K562 (cell line): ENCODE measurements at regions not wholly inside any gene's neighbourhood (a gene's known extent, or its start where the extent isn't known, plus 50 kb on each side); places are given as distances from the start of the nearest gene placed in this dataset.

Experiments
- ELF1 ChIP-seq: fragments of 200-800 bp; sonication (Bioruptor generic); IDR thresholded peaks from 2 replicates; pipeline ENCODE4 v1.6.1; 2016; ENCODE audit warnings: missing genetic modification characterization, missing compliant biosample characterization
- HDGF ChIP-seq: fragments of 450-650 bp; IDR thresholded peaks from 2 replicates; pipeline ENCODE4 v1.6.1; 2016
- TBL1XR1 ChIP-seq, 2 experiments: IDR thresholded peaks; 2 replicates each; pipeline ENCODE4 v1.6.1; 2012; ENCODE audit warnings: improper control_type of control experiment in 2 of 2, low read length in 2 of 2, mild to moderate bottlenecking in 1 of 2
- ZFP30 ChIP-seq: fragments of 250-450 bp; sonication (Bioruptor Pico); IDR thresholded peaks from 2 replicates; pipeline ENCODE4 v1.8.0; 2022; ENCODE audit warnings: moderate library complexity, mild to moderate bottlenecking, inconsistent platforms, borderline replicate concordance
- TF ChIP-seq, protein P1 (sequence below): fragments of 200-600 bp; sonication (generic); IDR thresholded peaks from one replicate; pipeline ENCODE4 v1.6.1; 2012; ENCODE audit warnings: mild to moderate bottlenecking, low read depth, low read length, inconsistent platforms
- TF ChIP-seq, protein P2 (sequence below): fragments of 200-800 bp; sonication (Bioruptor generic); IDR thresholded peaks from 2 replicates; pipeline ENCODE4 v1.6.1; 2017; ENCODE audit warnings: missing genetic modification characterization, missing compliant biosample characterization
- TF ChIP-seq, protein P3 (sequence below): fragments of 250-450 bp; sonication (Bioruptor Pico); IDR thresholded peaks from 2 replicates; pipeline ENCODE4 v1.8.0; 2021; ENCODE audit warnings: mild to moderate bottlenecking, moderate library complexity
- TF ChIP-seq, protein P4 (sequence below): sonication (generic); formaldehyde crosslinking; IDR thresholded peaks from 2 replicates; pipeline ENCODE4 v1.8.1; 2023; ENCODE audit warnings: missing genetic modification reagents, mild to moderate bottlenecking, borderline replicate concordance

DNA sequence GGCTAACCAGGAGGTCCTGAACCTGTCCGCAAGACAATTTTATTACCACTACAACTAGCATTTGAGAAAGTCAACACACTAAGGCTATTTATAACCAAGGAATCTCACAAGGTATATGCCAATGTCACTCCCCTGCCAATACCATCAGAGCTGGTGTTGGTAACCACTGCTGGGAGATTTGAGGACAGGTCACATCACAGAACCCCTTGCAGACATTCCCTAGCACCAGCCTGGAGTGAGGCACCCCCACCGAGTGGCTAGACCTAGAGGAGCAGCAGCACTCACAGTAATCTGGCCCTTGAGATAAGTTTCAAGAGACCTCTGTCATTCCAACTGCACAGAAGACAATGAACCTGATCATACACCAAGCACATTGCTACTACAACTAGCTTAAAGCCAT is 483.2 kb downstream of the MMUT start (continued):
- TF ChIP-seq, protein P1, sequence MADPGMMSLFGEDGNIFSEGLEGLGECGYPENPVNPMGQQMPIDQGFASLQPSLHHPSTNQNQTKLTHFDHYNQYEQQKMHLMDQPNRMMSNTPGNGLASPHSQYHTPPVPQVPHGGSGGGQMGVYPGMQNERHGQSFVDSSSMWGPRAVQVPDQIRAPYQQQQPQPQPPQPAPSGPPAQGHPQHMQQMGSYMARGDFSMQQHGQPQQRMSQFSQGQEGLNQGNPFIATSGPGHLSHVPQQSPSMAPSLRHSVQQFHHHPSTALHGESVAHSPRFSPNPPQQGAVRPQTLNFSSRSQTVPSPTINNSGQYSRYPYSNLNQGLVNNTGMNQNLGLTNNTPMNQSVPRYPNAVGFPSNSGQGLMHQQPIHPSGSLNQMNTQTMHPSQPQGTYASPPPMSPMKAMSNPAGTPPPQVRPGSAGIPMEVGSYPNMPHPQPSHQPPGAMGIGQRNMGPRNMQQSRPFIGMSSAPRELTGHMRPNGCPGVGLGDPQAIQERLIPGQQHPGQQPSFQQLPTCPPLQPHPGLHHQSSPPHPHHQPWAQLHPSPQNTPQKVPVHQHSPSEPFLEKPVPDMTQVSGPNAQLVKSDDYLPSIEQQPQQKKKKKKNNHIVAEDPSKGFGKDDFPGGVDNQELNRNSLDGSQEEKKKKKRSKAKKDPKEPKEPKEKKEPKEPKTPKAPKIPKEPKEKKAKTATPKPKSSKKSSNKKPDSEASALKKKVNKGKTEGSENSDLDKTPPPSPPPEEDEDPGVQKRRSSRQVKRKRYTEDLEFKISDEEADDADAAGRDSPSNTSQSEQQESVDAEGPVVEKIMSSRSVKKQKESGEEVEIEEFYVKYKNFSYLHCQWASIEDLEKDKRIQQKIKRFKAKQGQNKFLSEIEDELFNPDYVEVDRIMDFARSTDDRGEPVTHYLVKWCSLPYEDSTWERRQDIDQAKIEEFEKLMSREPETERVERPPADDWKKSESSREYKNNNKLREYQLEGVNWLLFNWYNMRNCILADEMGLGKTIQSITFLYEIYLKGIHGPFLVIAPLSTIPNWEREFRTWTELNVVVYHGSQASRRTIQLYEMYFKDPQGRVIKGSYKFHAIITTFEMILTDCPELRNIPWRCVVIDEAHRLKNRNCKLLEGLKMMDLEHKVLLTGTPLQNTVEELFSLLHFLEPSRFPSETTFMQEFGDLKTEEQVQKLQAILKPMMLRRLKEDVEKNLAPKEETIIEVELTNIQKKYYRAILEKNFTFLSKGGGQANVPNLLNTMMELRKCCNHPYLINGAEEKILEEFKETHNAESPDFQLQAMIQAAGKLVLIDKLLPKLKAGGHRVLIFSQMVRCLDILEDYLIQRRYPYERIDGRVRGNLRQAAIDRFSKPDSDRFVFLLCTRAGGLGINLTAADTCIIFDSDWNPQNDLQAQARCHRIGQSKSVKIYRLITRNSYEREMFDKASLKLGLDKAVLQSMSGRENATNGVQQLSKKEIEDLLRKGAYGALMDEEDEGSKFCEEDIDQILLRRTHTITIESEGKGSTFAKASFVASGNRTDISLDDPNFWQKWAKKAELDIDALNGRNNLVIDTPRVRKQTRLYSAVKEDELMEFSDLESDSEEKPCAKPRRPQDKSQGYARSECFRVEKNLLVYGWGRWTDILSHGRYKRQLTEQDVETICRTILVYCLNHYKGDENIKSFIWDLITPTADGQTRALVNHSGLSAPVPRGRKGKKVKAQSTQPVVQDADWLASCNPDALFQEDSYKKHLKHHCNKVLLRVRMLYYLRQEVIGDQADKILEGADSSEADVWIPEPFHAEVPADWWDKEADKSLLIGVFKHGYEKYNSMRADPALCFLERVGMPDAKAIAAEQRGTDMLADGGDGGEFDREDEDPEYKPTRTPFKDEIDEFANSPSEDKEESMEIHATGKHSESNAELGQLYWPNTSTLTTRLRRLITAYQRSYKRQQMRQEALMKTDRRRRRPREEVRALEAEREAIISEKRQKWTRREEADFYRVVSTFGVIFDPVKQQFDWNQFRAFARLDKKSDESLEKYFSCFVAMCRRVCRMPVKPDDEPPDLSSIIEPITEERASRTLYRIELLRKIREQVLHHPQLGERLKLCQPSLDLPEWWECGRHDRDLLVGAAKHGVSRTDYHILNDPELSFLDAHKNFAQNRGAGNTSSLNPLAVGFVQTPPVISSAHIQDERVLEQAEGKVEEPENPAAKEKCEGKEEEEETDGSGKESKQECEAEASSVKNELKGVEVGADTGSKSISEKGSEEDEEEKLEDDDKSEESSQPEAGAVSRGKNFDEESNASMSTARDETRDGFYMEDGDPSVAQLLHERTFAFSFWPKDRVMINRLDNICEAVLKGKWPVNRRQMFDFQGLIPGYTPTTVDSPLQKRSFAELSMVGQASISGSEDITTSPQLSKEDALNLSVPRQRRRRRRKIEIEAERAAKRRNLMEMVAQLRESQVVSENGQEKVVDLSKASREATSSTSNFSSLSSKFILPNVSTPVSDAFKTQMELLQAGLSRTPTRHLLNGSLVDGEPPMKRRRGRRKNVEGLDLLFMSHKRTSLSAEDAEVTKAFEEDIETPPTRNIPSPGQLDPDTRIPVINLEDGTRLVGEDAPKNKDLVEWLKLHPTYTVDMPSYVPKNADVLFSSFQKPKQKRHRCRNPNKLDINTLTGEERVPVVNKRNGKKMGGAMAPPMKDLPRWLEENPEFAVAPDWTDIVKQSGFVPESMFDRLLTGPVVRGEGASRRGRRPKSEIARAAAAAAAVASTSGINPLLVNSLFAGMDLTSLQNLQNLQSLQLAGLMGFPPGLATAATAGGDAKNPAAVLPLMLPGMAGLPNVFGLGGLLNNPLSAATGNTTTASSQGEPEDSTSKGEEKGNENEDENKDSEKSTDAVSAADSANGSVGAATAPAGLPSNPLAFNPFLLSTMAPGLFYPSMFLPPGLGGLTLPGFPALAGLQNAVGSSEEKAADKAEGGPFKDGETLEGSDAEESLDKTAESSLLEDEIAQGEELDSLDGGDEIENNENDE = no peak
- no peak for TF ChIP-seq TBL1XR1 (IDR thresholded peaks at IDR 0.05; ENCODE audit: low read length in 2 of 2)
- TF ChIP-seq, protein P2, sequence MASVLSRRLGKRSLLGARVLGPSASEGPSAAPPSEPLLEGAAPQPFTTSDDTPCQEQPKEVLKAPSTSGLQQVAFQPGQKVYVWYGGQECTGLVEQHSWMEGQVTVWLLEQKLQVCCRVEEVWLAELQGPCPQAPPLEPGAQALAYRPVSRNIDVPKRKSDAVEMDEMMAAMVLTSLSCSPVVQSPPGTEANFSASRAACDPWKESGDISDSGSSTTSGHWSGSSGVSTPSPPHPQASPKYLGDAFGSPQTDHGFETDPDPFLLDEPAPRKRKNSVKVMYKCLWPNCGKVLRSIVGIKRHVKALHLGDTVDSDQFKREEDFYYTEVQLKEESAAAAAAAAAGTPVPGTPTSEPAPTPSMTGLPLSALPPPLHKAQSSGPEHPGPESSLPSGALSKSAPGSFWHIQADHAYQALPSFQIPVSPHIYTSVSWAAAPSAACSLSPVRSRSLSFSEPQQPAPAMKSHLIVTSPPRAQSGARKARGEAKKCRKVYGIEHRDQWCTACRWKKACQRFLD (CRISPR knock-in tag) = no peak
- TF ChIP-seq ELF1 (tag) = no peak
- TF ChIP-seq, protein P3, sequence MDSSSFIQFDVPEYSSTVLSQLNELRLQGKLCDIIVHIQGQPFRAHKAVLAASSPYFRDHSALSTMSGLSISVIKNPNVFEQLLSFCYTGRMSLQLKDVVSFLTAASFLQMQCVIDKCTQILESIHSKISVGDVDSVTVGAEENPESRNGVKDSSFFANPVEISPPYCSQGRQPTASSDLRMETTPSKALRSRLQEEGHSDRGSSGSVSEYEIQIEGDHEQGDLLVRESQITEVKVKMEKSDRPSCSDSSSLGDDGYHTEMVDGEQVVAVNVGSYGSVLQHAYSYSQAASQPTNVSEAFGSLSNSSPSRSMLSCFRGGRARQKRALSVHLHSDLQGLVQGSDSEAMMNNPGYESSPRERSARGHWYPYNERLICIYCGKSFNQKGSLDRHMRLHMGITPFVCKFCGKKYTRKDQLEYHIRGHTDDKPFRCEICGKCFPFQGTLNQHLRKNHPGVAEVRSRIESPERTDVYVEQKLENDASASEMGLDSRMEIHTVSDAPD = no peak
- TF ChIP-seq, protein P4, sequence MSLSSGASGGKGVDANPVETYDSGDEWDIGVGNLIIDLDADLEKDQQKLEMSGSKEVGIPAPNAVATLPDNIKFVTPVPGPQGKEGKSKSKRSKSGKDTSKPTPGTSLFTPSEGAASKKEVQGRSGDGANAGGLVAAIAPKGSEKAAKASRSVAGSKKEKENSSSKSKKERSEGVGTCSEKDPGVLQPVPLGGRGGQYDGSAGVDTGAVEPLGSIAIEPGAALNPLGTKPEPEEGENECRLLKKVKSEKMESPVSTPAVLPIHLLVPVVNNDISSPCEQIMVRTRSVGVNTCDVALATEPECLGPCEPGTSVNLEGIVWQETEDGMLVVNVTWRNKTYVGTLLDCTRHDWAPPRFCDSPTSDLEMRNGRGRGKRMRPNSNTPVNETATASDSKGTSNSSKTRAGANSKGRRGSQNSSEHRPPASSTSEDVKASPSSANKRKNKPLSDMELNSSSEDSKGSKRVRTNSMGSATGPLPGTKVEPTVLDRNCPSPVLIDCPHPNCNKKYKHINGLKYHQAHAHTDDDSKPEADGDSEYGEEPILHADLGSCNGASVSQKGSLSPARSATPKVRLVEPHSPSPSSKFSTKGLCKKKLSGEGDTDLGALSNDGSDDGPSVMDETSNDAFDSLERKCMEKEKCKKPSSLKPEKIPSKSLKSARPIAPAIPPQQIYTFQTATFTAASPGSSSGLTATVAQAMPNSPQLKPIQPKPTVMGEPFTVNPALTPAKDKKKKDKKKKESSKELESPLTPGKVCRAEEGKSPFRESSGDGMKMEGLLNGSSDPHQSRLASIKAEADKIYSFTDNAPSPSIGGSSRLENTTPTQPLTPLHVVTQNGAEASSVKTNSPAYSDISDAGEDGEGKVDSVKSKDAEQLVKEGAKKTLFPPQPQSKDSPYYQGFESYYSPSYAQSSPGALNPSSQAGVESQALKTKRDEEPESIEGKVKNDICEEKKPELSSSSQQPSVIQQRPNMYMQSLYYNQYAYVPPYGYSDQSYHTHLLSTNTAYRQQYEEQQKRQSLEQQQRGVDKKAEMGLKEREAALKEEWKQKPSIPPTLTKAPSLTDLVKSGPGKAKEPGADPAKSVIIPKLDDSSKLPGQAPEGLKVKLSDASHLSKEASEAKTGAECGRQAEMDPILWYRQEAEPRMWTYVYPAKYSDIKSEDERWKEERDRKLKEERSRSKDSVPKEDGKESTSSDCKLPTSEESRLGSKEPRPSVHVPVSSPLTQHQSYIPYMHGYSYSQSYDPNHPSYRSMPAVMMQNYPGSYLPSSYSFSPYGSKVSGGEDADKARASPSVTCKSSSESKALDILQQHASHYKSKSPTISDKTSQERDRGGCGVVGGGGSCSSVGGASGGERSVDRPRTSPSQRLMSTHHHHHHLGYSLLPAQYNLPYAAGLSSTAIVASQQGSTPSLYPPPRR (CRISPR knock-in tag) = no peak
- TF ChIP-seq HDGF = no peak
- TF ChIP-seq ZFP30 (CRISPR knock-in tag) = no peak
